ENCODE measurements at regions not wholly inside any gene's neighbourhood (a gene's known extent, or its start where the extent isn't known, plus 50 kb on each side); places are given as distances from the start of the nearest gene placed in this dataset.
"Not testable (repeated sequence)": the region's sequence is repeated elsewhere in the genome, so short reads cannot be mapped to it uniquely, and the experiment has no call there.

- no peak for DNase-seq
- 23 to 45% methylated on average over 4 to 6 of the region's 6 CpGs for WGBS, 2 donors (ENCODE audit: low coverage in 1 of 2)
- in situ Hi-C loops (cut with MboI; ENCODE audit: low pct_ligation_motif_present in 1 of 4, low pct_unique_long_range_greater_than_20kb in 1 of 4, low sequenced_read_pairs in 3 of 4) (no loop called here), intact Hi-C loops (cut with DNase I; ENCODE audit: low total_unique reads) (loop anchor here (10.0 kb wide), 1 partner anchor 335 kb away; no protein-coding TSS in a partner anchor)
- Histone ChIP-seq H3K9me3 (no peaks in the 10 kb centered on the region), H3K36me3 (no peaks in the 10 kb centered on the region), H3K4me3 (no peak overlapping the region), H3K27ac (no peak overlapping the region), H3K4me1 (no peaks in the 10 kb centered on the region), H3K27me3 (no peaks in the 10 kb centered on the region)
- no peak for TF ChIP-seq CTCF (IDR thresholded peaks at IDR 0.05)
- TF ChIP-seq EP300 (IDR thresholded peaks at IDR 0.05; ENCODE audit: low read depth): no peak
- no peak for TF ChIP-seq POLR2AphosphoS5 (IDR thresholded peaks at IDR 0.05)
- TF ChIP-seq POLR2A (IDR thresholded peaks at IDR 0.05): no peak
Observed at GRCh38 chr11:93059117-93059957, 89.9 kb downstream of the MTNR1B start.

- no peak for DNase-seq
Observed at GRCh38 chr11:93063086-93063485, 93.6 kb downstream of the MTNR1B start.

GRCh38 chr11:93065074-93065674 lies 95.7 kb downstream of the MTNR1B start:
- DNase-seq: peak; percentile 15
- peak in 1 of 5 experiments; percentile 13 for TF ChIP-seq CTCF (IDR thresholded peaks at IDR 0.05)
- in situ Hi-C loops (cut with MboI; ENCODE audit: low pct_ligation_motif_present in 1 of 4, low pct_unique_long_range_greater_than_20kb in 1 of 4, low sequenced_read_pairs in 3 of 4): not testable (repeated sequence)

More at GRCh38 chr11:93063086-93063485, 93.6 kb downstream of the MTNR1B start:
- Histone ChIP-seq H3K9me3 (no peaks in the 10 kb centered on the region), H3K36me3 (no peaks in the 10 kb centered on the region), H3K27me3 (no peaks in the 10 kb centered on the region), H3K27ac (no peak overlapping the region), H3K4me1 (no peaks in the 10 kb centered on the region), H3K4me3 (no peak overlapping the region)
- WGBS, 2 donors (ENCODE audit: low coverage in 1 of 2): 75% methylated on average over 1 of the region's 1 CpG; no CpG with 5 or more reads in 1 of the 2 donors
- in situ Hi-C loops (cut with MboI; ENCODE audit: low pct_ligation_motif_present in 1 of 4, low pct_unique_long_range_greater_than_20kb in 1 of 4, low sequenced_read_pairs in 3 of 4) (no loop called here), intact Hi-C loops (cut with DNase I; ENCODE audit: low total_unique reads) (no loop called here)
- TF ChIP-seq CTCF (IDR thresholded peaks at IDR 0.05): no peak

GRCh38 chr11:93067881-93068390 lies 98.5 kb downstream of the MTNR1B start:
- Histone ChIP-seq H3K9me3 (no peaks in the 10 kb centered on the region), H3K36me3 (no peaks in the 10 kb centered on the region), H3K27ac (no peak overlapping the region), H3K4me1 (no peaks in the 10 kb centered on the region), H3K4me3 (no peak overlapping the region), H3K27me3 (no peaks in the 10 kb centered on the region)
- intact Hi-C loops (cut with DNase I; ENCODE audit: low total_unique reads): no loop called here
- in situ Hi-C loops (cut with MboI; ENCODE audit: low pct_ligation_motif_present in 1 of 4, low pct_unique_long_range_greater_than_20kb in 1 of 4, low sequenced_read_pairs in 3 of 4): no loop called here
- DNase-seq: no peak
- TF ChIP-seq EP300 (IDR thresholded peaks at IDR 0.05; ENCODE audit: low read depth) (no peak), CTCF (IDR thresholded peaks at IDR 0.05) (no peak), POLR2AphosphoS5 (IDR thresholded peaks at IDR 0.05) (no peak), POLR2A (IDR thresholded peaks at IDR 0.05) (no peak)

More at GRCh38 chr11:93065074-93065674, 95.7 kb downstream of the MTNR1B start:
- H3K4me1 ChIP-seq; H3K9me3 ChIP-seq; H3K36me3 ChIP-seq; intact Hi-C loops (cut with DNase I; ENCODE audit: low total_unique reads); H3K4me3 ChIP-seq; H3K27me3 ChIP-seq: not testable (repeated sequence)
- 80 to 100% methylated on average over 1 to 2 of the region's 2 CpGs for WGBS, 2 donors (ENCODE audit: low coverage in 1 of 2)
- H3K27ac ChIP-seq: peak overlapping the region in 1 of 4 donors; percentile 53
